SKM-1 (cell line): ENCODE measurements at regions not wholly inside any gene's neighbourhood (a gene's known extent, or its start where the extent isn't known, plus 50 kb on each side); places are given as distances from the start of the nearest gene placed in this dataset.

Source experiments
- DNase-seq: peaks from one replicate; lab custom pipeline; 2025; ENCODE audit not compliant: unreplicated experiment; lab: John Stamatoyannopoulos, UW

DNA sequence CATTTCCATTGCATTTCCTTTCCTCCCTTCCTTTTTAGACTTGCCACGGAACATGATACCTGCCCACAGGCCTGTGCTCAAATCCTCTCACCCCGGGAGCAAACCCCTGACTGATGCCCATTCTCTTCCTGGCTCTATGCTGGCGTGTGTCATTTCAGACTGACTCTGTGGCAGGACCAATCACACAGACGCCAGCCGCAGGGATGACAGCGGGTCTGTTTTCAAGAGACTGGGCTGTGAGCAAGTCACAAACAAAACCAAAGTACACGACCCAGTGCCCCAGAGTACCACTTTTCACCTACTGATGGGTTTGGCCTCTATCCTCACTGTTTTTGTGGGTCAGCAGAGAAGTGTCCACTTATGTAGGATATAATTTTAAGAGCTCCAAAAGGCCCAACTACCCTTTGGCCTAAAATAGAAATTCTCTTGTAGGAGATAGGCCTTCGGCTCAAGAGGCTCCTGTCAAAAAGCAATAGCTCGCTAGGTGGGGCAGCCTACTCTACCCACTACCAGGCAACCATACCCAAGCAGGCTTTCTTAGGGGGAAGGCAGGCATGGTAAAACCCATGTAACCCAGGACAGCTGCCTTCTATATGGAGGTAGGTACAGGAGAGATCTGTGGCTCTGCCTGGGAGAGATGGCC, 215.7 kb downstream of the CDC5L start:
- DNase-seq, result no peak

DNA sequence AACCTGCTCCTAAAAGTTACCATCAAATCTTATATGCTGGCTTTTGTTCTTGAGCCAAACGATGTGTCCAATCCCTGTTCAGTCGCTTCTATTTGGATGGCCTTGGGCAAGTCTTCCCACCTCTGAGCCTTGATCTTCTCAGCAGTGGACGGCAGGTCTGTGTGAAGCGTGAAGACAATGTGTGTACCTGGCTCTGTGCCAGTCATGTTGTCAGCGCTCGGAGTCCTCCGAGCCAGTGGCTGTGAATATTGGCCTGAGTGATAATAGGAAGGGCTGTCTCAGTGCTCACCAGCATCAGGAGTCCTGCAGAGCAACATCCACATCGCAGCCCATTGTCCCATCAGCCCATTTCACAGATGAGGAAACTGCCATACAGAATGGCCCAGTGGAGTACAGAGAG, 219.0 kb downstream of the CDC5L start:
- no peak for DNase-seq

- DNase-seq, result no peak
These were observed 219.5 kb downstream of the CDC5L start for GRCh38 chr6:44606976-44607375.

- no peak for DNase-seq
These were observed 220.7 kb downstream of the CDC5L start for GRCh38 chr6:44608175-44608574.

DNA sequence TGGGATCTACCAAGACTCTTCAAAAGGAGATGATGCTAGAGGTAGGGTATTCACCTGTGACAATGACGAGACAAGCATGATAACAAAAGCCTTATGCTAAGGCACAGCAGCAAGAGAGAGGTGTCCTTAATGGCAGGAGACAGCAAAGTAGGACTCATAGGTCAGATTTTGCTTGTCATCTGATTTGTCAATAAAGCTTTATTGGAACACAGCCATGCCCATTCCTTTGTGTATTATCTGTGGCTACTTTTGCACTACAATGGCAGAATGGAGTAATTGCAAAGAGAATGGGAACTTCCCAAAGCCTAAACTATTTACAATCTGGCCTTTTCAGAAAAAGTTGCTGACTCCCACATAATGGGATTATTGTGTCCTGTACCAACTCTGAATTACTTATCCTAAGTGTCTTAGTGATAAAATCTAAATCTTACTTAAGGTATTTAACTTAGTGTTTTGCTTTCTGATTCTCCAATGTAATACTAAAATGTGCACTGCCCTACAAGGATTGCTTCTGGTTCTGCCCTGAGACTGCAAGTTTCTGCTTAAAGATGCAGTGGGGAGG, 221.6 kb downstream of the CDC5L start:
- no peak for DNase-seq

- no peak for DNase-seq
These were observed 226.9 kb downstream of the CDC5L start for GRCh38 chr6:44614396-44614795.

GRCh38 chr6:44615621-44616020, 228.1 kb downstream of the CDC5L start:
- DNase-seq, result no peak

GRCh38 chr6:44617416-44617815, 229.9 kb downstream of the CDC5L start:
- no peak for DNase-seq

DNA sequence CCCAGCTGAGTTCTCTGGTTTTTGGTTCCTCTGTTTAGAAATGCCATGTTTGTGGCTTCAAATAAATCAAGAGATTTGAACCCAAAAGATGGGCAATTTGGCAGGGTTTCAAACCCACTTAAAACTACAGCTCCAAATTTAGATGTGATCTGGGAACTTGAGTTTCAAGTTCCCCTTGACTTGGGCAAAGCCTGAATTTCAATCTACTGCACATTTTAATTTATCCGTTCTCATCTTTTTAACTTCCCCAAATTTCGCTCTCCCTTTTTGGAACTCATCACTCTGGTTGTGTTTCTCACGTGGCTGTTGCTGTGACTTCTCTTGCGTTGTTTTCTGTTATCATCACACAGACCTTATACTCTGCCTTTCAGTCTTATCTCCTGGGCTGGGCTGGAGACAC, 230.9 kb downstream of the CDC5L start:
- DNase-seq, result no peak

DNA sequence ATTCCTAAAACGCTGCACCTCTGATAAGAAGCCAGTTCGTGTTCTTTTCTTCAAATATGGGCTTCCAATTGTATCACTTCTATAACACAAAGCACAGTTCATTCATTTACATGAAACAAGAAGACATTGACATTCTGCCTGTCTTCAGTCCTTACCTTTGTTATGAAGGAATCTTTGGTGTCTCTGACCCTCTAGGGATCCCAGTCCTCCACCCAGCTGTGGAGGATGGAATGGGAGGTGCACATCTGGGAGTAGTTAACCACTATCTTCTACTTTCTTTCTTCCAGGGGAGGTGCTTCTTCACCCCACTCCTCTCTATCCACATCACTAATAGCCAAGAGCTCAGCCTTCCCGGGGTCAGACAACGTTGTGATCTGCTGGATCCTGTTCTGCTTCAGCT, 233.4 kb downstream of the CDC5L start:
- no peak for DNase-seq

GRCh38 chr6:44621846-44622245, 234.3 kb downstream of the CDC5L start:
- DNase-seq, result no peak

GRCh38 chr6:44622555-44622954, 235.0 kb downstream of the CDC5L start:
- DNase-seq, result no peak

DNA sequence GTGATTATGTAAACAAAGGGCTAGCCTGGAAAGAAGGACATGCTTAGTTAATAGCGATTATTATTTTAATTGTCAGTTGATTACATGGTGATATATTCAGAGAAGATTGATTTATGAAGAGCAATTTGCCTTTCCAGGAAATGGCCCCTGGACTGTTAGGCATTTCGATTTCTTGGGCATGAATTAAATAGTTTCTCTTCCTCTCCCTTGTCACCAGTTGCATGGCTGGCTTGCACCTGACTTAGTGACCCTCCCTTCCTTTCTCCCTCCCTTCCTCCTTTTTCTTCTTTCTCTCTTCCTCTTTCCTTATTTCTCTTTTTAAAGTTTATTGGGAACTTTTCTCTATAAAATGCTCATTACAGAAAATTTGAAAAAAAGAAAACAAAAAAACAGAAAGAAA, 235.4 kb downstream of the CDC5L start:
- no peak for DNase-seq

GRCh38 chr6:44624226-44624625, 236.7 kb downstream of the CDC5L start:
- no peak for DNase-seq

- no peak for DNase-seq
These were observed 237.5 kb downstream of the CDC5L start for GRCh38 chr6:44624936-44625573.

DNA sequence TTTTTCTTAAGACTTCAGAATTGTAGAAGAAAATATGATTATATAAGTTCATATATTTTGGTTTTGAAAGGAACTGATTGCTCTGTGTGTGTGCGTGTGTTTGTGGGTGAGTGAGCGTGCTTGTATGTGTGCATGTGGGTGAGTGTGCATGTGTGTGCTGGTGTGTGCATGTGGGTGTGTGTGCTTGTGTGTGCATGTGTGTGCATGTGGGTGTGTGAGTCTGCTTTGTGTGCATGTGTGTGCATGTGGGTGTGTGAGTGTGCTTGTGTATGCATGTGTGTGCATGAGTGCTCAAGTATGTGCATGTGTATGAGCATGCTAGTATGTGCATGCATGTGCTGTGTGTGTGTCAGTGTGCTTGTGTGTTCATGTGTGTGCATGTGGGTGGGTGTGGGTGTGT, 238.5 kb downstream of the CDC5L start:
- no peak for DNase-seq

DNA sequence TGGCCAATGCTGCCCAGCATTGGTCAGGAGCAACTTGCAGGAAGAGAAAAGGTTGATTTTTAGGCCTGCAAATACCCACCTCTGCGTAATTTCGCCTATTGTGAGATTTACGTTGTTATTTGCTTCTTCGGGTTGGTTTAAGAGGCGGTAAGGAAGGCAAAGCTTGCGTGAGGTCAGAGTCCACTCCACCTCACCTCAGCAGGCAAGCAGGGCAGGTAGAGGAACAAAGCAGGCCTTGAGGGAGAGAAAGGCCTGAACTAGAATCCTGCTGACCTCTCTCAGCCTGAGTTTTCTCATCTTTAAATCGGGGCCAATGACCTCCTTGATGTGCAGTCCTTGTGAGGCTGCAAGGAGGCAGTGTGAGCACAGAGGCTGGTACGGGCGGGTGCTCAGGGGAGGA, 239.1 kb downstream of the CDC5L start:
- no peak for DNase-seq

- no peak for DNase-seq
These were observed 239.8 kb downstream of the CDC5L start for GRCh38 chr6:44627091-44627882.

GRCh38 chr6:44627883-44628271, 240.4 kb downstream of the CDC5L start:
- no peak for DNase-seq

DNA sequence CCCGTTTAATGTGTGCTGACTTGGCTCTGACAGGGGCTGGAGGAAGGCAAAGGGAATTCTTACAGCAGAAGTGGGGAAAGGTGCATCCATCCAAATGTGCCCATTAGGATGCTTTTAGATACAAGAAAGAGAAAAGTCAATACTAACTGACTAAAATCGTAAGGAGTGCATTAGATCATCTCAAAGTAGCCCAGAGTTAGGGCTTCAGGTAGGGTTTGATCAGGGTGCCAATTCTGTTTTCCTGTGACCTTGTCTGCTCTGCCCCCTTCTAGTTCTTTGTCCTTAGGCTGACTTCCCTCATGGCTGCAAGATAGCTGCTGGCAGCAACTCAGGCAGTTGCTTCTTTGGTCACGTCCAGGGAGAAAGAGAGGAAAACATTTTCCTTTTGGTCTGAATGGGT, 240.8 kb downstream of the CDC5L start:
- no peak for DNase-seq

GRCh38 chr6:44629636-44630035, 242.1 kb downstream of the CDC5L start:
- no peak for DNase-seq
